MM.1S (cell line): ENCODE measurements at regions not wholly inside any gene's neighbourhood (a gene's known extent, or its start where the extent isn't known, plus 50 kb on each side); places are given as distances from the start of the nearest gene placed in this dataset.
A peak's percentile ranks its signal among the peaks of the same experiment; 100 is the strongest.

Source experiments
- DNase-seq: peaks from one replicate; pipeline ENCODE4 v3.0.0-alpha.2; 2015
- H2AFZ ChIP-seq: fragments of 300-600 bp; sonication (generic); 2 replicates; pipeline ENCODE4 v1.6.0; 2016; ENCODE audit warnings: antibody characterized with exemption, low read length
- H3F3A ChIP-seq: fragments of 300-600 bp; sonication (generic); 2 replicates; pipeline ENCODE4 v1.6.1; 2016; ENCODE audit warnings: mild to moderate bottlenecking, antibody characterized with exemption, low read length, moderate library complexity, mixed read lengths; ENCODE audit not compliant: insufficient read depth
- H3K27ac ChIP-seq: fragments of 300-600 bp; sonication (generic); 2 replicates; pipeline ENCODE4 v1.5.1; 2016; ENCODE audit warnings: mild to moderate bottlenecking, low read length
- H3K27me3 ChIP-seq: fragments of 300-600 bp; sonication (generic); replicated peaks from 2 replicates; pipeline ENCODE4 v1.6.0; 2016; ENCODE audit warnings: low read length; ENCODE audit not compliant: insufficient read depth
- H3K36me3 ChIP-seq: fragments of 300-600 bp; sonication (generic); replicated peaks from 2 replicates; pipeline ENCODE4 v1.6.1; 2016; ENCODE audit warnings: mild to moderate bottlenecking, low read length, mixed read lengths; ENCODE audit not compliant: insufficient read depth
- H3K4me1 ChIP-seq: fragments of 300-600 bp; sonication (generic); 2 replicates; pipeline ENCODE4 v1.6.1; 2016; ENCODE audit warnings: low read length, mixed read lengths
- H3K4me2 ChIP-seq: fragments of 300-600 bp; sonication (generic); 2 replicates; pipeline ENCODE4 v1.6.0; 2016; ENCODE audit warnings: low read depth, low read length
- H3K4me3 ChIP-seq: fragments of 300-600 bp; sonication (generic); 2 replicates; pipeline ENCODE4 v1.5.1; 2016; ENCODE audit warnings: low read length, mixed read lengths
- H3K79me2 ChIP-seq: fragments of 300-600 bp; sonication (generic); 2 replicates; pipeline ENCODE4 v1.6.1; 2016; ENCODE audit warnings: mixed run types, low read length, mixed read lengths
- H3K9ac ChIP-seq: fragments of 300-600 bp; sonication (generic); 2 replicates; pipeline ENCODE4 v1.6.1; 2016; ENCODE audit warnings: low read length, mixed read lengths
- H3K9me2 ChIP-seq: fragments of 300-600 bp; sonication (generic); replicated peaks from 2 replicates; pipeline ENCODE4 v1.6.1; 2016; ENCODE audit warnings: mild to moderate bottlenecking, low read length, mixed read lengths; ENCODE audit not compliant: insufficient read depth
- H3K9me3 ChIP-seq: fragments of 300-600 bp; sonication (generic); replicated peaks from 2 replicates; pipeline ENCODE4 v1.6.1; 2016; ENCODE audit warnings: mild to moderate bottlenecking, low read length, mixed read lengths; ENCODE audit not compliant: insufficient read depth
- H4K20me1 ChIP-seq: fragments of 300-600 bp; sonication (generic); 2 replicates; pipeline ENCODE4 v1.6.1; 2016; ENCODE audit warnings: mild to moderate bottlenecking, low read length, moderate library complexity, mixed read lengths; ENCODE audit not compliant: insufficient read depth
- CTCF ChIP-seq: fragments of 300-600 bp; sonication (generic); IDR thresholded peaks from 2 replicates; pipeline ENCODE4 v1.5.1; 2016; ENCODE audit warnings: antibody characterized with exemption, low read length, mixed read lengths
- EZH2 ChIP-seq: fragments of 300-600 bp; sonication (generic); optimal IDR thresholded peaks from 2 replicates; pipeline ENCODE3; 2017; ENCODE audit warnings: low read depth, mild to moderate bottlenecking, antibody characterized with exemption, low read length, mixed read lengths
- EZH2phosphoT487 ChIP-seq: fragments of 300-600 bp; sonication (generic); IDR thresholded peaks from 2 replicates; pipeline ENCODE4 v1.6.1; 2018; ENCODE audit warnings: antibody characterized with exemption, low read length

GRCh38 chr2:216925006-216925405 lies 65.1 kb upstream of the TNP1 start:
- Histone ChIP-seq H3K4me1 (no peaks in the 10 kb centered on the region), H3K27me3 (no peaks in the 10 kb centered on the region), H3K36me3 (no peaks in the 10 kb centered on the region), H3K4me3 (no peak overlapping the region), H3K79me2 (no peaks in the 10 kb centered on the region), H3K27ac (no peak overlapping the region), H3K9me2 (no peaks in the 10 kb centered on the region), H2AFZ (no peak overlapping the region), H3K4me2 (no peak overlapping the region), H4K20me1 (no peaks in the 10 kb centered on the region), H3K9me3 (no peaks in the 10 kb centered on the region), H3K9ac (no peak overlapping the region), H3F3A (no peaks in the 10 kb centered on the region)
- TF ChIP-seq EZH2 (no peak), EZH2phosphoT487 (no peak), CTCF (no peak)
- no peak for DNase-seq

- no peaks in the 10 kb centered on the region for H3K79me2 ChIP-seq
- H2AFZ ChIP-seq = no peak overlapping the region
Observed at GRCh38 chr2:216923706-216924105, 63.8 kb upstream of the TNP1 start.

DNA sequence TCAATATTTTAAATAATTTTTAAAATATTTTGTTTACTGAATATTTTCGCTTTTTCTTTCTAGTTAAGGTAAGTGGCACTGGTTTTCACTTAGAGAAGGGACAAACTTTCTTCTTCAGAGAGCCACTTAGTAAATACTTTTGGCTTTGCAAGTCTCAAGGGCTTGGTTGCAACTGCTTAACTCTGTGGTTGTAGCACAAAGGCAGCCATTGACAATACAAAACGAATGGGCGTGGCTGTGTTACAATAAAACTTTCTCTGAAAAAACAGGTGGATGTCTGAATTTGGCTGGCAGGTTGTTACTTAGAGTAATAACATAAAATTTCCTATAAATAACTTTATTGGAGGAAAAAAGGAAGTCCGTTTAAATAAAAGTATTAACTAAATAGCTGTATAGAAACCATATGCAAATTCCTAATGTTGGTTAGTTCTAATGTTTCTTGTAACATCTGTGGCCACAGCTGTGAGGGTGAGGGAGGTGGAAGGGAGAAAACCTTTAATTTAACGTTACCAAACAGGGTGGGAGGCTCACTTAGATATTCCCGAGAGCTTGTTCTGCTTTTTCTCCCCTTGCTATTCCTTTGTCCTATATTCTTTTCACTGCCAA lies 62.4 kb upstream of the TNP1 start:
- H2AFZ ChIP-seq = no peak overlapping the region
- TF ChIP-seq EZH2phosphoT487 (no peak), CTCF (no peak), EZH2 (no peak)
- no peaks in the 10 kb centered on the region for H3K4me1 ChIP-seq
- no peaks in the 10 kb centered on the region for H4K20me1 ChIP-seq
- H3K27ac ChIP-seq = no peak overlapping the region
- H3K27me3 ChIP-seq = no peaks in the 10 kb centered on the region
- no peaks in the 10 kb centered on the region for H3K79me2 ChIP-seq
- no peaks in the 10 kb centered on the region for H3K9me2 ChIP-seq
- H3F3A ChIP-seq = no peaks in the 10 kb centered on the region
- H3K4me3 ChIP-seq = no peak overlapping the region
- DNase-seq = peak; percentile 44
- H3K36me3 ChIP-seq = no peaks in the 10 kb centered on the region
- no peak overlapping the region for H3K4me2 ChIP-seq
- no peaks in the 10 kb centered on the region for H3K9me3 ChIP-seq
- no peak overlapping the region for H3K9ac ChIP-seq

More at GRCh38 chr2:216923706-216924105, 63.8 kb upstream of the TNP1 start:
- Histone ChIP-seq H3K4me1 (no peaks in the 10 kb centered on the region), H3K4me3 (no peak overlapping the region), H3K4me2 (no peak overlapping the region), H4K20me1 (no peaks in the 10 kb centered on the region), H3K27me3 (no peaks in the 10 kb centered on the region), H3K9me3 (no peaks in the 10 kb centered on the region), H3K27ac (no peak overlapping the region), H3F3A (no peaks in the 10 kb centered on the region), H3K9me2 (no peaks in the 10 kb centered on the region), H3K9ac (no peak overlapping the region), H3K36me3 (no peaks in the 10 kb centered on the region)
- no peak for DNase-seq
- TF ChIP-seq CTCF = no peak
- TF ChIP-seq EZH2phosphoT487 = no peak
- no peak for TF ChIP-seq EZH2
